GM21367 (cell line): ENCODE measurements at regions not wholly inside any gene's neighbourhood (a gene's known extent, or its start where the extent isn't known, plus 50 kb on each side); places are given as distances from the start of the nearest gene placed in this dataset.

Experiments
- ATAC-seq: cut with Tn5 transposase; IDR thresholded peaks from one replicate; pipeline ENCODE4 v1.9.1; 2021; ENCODE audit not compliant: unreplicated experiment

DNA sequence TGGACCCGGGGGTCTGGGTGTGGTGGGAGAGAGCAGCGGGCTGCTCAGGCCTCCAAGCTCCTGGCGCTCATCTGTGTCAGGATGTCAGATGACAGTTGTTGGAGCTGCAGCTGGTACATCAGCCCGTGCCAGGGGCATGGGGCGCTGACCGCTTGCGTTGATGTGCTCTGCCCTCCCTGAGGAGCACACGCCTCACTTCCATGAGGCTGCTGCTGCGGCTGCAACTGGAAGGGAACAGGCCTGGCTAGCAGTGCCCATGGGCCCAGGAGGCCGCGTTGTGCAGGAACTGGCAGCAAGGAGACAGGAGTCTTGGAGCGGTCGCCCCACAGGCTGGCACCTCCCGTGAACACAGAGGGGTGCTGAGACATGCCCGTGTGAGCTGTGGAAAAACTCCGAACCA lies 361.3 kb upstream of the MKI67 start:
- no peak for ATAC-seq

DNA sequence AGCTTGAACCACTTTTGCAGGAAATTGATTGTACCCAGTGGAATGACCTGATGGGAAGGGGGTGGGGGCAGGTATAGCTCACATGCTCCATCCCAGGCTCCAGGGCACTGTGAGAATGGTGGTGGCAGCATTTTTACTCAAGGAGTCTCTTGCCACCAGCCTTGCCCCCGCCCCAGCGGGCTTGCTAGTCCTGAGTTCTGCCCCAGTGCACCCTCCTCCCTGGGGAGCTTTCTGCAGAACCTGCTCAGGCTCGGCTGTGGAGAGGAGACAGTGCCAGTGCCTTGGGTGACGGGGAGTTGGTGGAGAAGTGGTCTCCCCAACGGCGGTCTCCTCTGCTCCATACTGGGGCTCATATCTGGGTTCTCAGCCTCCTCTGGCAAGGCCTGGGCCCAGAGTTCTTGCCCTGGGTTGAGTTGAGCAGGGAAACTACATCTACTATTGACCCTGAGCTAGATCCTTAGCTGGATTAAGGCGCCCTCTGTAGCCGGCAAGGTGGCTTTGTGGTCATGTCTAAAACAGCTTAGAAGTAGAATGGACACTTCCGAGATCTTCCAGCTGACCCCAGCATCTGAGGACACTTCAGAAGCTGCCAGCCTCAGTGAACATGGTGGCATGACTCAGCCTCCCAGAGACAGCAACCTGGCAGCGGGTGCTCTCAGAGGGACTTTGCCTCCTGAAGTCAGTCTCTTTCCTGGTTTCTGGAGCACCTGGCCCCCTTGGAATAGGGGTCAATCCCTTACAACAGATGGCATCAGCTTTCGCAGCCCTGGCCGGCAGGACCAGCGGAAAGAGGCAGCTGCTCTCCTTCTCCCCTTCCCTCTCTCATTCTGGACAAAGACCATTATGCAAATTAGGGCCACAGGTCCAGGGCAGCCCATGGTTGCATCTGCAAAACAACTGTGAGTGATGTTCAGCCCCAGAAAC lies 363.4 kb upstream of the MKI67 start:
- ATAC-seq: no peak

DNA sequence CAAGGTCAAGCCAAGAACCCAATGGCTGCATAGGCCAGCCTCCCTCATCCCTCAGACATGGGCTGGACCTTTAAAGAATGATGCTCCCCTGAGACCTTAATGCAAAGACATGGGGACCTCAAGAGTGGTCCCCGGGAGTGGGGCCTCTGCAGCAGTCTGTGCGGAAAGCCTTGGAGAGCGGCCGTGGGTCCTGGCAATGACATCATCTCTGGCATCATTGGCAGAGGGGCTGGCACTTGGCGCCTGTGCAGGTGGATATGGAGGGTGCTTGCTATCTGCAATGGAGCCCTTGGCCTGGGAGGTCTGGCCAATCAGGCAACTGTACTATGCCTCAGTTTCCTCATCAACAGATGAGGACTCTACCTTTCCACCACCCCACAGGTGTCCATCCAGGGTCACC lies 365.5 kb upstream of the MKI67 start:
- no peak for ATAC-seq

DNA sequence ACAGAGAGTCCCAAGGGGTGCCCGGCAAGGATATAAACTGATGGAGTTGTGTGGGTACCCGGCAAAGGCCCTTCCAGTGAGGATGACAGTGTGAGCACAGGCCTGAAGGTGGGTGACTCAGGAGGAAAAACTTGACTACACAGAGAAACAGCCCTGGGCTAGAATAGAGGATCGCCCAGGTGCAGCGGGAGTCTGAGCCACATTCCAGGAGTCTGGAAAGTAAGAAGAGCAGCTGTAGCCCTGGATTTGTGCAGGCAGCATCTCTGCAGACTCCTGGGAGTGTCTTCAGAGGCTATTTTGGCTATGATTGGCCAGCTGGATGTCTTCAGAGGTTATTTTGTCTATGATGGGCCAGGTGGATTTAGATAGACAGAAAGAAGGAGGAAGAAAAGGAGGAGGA lies 367.6 kb upstream of the MKI67 start:
- ATAC-seq: no peak

DNA sequence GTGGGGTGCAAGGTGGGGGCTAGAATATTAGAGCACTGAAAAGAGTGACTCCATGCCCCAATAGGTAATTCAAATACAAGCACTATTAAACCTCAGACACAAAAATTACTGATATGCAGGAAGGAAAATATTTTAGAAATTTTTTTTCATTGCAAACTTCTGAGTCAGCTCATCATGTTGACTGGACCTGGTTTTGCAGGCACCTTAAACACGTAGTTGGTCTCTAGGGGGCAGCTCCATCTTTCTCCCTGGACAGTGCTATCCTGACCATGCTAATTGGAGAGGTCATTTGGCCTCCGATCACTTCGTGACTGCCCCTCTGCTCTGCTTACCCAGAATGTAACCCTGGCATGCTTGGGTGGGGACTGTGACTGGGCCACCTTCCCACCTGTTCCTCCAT lies 368.4 kb upstream of the MKI67 start:
- ATAC-seq: no peak

DNA sequence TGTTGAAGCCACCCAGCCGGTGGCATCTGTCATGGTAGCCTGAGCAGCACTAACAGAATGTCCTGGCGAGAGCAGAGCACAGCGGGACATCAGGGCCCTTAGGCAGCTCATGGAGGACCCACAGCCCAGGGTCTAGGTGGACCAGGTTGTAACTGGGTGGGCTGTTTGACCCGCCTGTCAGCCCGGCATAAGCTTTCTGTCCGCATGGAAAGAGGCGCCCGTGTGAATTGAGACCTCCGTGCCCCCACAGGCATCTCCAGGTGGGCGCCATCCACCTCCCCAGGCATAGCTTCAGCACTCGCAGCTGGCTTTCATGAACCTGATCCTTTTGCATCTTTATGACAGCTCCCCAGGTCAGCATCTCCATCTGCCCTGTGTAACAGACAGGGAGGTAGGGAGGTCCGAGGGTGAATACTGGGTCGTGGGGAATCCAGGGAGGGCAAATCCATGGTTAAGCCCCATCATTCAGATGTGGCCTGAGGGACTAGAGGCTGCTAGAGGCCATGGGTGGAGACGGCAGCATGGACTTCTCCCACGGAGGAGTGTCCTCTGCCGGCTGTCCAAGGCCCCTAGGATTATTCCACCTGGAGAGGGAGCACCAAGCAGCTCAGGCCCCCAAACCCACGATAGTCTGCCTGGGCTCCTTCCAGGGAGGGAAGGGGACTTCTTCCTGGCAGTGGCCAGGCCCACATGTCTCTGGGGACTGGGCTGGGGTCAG lies 371.6 kb upstream of the MKI67 start:
- no peak for ATAC-seq

DNA sequence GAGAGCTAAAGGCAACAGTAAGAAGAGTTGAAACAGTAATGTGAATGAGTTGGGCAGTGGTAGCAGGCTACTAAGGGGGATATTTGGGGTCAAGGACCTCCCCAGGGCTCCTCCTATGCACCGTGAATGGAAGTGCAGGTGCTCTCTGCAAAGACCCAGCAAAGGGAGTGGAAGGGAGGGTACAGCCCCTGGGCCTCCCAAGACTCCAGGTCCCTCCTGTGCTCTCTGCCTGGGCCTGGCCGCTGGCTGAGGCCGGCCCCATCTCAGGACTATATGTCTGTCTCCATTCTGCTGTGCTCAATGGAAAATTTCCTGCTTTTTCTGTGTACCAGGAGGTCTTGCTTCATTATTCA lies 372.1 kb upstream of the MKI67 start:
- ATAC-seq: no peak

DNA sequence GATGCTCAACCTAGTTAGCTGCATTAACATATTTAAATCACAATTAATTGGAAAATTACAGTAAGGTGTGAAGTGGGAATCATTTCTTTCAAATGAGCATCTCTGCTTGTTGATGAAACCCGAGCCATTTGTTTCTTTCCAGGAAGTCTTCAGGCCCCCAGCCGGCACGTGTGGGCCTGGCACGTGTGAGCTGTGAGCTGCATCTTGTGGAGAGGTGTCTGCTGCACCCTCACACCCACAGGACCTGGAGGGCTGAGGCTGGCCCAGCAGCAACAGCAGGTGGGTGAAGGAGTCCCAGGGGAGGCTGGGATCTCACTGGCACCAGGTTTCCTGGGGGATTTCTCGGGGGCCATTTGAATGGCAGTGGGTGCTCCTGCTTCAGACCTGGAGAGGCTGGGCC lies 372.5 kb upstream of the MKI67 start:
- no peak for ATAC-seq

DNA sequence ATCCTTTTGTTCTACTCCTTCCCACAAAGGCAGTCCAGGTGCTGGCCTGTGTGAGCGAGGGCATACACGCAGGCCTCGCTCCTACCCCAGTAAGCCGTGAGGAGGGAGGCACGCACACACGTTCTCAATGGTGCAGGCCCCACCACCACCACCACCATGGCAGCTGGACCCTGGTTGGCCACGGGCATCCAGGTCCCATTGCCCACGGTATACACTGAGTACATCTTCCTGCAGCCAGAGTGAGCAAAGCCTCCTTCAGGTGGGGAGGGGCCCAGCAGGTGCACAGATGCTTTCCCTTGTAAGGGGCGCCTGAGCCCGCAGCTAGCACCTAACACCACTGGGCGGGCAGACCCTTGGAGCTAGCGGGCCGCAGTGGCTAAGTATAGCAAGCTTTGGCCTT lies 373.3 kb upstream of the MKI67 start:
- ATAC-seq: no peak

DNA sequence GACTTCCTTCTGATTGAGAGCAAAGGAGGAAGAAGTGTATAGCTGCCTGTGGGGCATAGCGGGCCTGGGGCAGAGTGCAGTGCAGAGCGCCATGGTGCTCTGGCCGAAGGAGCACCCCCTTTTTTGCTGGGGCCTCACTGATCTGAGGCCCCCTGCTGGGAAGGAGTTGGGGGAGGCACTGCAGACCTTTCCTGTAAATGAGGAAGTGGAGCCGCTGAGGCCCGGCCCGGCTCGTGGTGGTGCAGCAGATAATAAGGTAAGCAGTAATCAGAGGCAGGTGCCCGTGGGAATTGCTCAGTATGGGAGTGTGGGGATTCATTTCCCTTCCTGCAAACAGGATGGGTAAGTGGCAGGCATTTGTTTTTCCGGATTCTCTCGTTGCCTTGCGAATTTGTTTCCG lies 373.7 kb upstream of the MKI67 start:
- no peak for ATAC-seq

DNA sequence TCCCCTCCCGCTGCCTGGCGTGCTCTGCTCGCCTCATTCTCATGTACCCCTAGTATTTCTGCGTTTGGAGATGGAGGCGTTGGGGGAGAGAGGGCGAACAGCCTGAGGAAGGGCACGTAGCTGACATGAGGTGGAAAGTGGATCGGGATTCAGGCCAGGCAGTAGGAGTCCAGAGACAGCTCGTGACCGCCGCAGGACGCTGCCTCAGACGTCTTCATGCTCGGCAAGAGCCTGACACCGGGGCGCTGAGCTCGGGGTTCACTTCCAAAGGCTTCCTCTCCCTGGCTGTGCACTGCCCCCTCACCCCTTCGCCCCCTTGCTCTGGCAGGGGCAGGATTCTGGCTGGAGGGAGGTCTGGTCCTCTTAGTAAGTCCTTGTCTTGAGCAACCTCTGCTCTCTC lies 374.4 kb upstream of the MKI67 start:
- ATAC-seq: no peak

DNA sequence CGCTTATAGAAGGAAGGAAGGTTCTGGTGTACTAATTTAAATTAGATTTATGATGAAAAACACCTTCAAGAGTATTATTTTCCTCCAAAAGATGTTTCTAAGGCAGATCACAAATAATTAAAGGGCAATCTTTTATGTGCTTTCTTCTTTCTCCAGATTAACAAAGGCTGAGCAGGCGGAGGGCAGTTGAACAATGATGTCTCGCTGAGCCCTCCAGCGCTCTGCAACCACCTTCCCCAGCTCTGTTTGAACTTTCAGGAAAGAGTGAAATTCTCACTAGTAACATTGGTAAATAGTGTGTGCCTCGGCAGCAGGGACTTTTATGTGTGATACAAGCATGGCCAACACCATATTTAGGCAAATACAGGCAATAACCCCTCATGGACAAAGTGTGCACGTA lies 379.1 kb upstream of the MKI67 start:
- ATAC-seq: no peak

DNA sequence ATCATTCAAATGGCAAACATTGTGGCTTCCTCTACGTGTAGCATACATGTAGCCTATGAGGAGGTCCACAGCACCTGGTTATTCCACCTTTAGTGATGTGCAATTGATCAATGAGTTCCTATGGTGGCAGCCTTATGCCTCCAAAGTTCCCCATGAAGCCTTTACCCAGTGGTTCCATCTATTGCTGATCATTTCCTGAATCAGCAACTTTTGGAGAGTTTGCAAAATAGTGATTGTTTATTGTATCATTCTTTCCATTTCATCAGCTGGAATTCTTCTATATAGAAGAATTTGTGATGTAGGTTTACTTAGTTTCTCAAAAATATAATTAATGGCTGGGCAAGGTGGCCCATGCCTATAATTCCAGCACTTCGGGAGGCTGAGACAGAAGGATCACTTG lies 380.2 kb upstream of the MKI67 start:
- no peak for ATAC-seq

DNA sequence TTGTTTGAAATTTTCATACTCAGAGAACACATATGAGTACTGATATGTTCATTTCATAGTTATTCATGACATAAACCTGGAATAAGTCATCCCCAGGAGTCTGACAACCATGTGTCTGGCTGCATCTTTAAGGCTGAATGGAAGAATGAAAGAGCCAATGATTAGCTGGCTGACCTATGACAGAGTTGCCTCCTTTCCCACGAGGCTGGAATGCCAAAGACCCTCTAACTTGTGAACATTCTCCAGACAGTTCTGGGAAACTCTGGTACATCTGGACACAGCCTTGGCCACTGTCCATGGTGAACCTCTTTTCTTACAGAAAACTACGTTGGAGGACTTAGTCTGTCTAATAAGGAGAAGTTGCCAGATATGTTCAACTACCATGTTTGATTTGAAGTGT lies 380.8 kb upstream of the MKI67 start:
- ATAC-seq: no peak

DNA sequence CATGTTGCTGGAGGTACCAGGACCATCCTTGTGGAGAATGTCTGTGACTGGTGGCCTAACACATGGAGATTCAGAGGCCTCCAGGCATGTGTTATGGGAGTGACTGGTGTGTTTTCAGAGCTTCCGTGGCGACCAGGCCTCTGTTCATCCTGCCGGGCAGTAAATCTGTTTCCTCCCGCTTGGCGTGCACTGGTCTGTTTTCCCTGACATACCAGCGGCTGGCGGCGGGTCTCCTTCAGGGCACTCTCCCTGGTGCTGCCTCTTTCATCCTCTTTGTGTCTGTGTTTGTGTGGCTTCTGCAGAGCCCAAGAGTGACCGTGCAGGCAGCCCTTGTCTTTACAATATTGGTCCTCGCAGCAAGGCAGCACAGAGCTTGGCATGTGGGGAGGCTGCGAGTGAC lies 385.1 kb upstream of the MKI67 start:
- no peak for ATAC-seq

DNA sequence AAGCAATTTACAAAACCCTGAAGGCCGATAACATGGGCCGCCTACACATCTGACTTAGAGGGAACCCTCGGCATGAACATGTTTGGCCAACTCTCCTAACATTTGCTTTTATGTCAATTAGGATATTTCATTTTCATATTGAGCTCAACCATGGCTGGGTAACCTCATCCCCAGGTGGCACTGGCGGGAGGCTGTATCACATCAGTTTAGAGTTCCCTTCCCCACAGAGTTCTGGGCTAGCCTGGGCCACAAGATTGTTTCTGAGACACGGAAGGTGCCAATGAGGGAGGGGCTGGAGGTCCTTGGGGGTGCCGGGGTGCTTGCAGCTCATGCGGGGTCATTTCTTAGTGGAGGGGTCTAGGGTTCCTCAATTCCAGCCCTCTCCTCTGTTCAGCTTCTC lies 386.5 kb upstream of the MKI67 start:
- ATAC-seq: no peak

DNA sequence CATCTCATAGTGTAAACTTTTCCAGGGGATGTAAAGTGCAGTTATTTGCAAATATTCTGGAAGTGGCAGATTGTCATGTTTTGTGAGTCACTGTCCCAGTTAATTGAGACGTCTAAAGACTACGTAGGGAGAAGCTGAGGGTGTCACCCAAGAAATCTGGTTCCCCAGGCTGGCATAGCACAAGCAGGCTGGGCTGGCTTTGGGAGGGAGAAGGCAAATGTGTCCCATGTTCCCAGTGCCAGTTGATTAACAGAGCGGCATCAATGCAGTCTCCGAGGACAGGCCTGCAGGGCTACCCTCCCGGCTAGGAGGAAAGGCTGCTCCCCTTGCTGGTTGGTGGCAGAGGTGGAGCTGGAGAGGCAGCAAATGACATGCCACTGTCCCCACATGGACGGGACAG lies 388.3 kb upstream of the MKI67 start:
- no peak for ATAC-seq

DNA sequence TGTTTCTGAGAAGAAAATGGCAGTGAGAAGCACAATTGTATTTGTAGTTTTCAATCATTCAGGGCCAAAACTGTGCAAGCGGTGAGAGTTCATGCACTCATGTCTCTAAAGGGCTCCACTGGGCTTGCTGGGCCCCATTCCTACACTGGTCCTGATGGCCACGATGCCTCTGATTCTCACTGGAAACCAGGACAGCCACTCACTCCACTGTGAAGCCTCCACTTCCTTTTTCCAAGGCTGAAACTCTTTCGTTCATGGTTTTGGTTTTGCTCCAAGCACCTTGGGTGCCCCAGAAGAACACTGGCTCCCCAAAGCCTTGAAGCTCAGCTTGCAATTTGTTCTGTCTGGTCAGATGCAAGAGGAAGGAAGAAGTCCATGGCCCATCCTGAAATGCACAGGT lies 390.0 kb upstream of the MKI67 start:
- no peak for ATAC-seq

DNA sequence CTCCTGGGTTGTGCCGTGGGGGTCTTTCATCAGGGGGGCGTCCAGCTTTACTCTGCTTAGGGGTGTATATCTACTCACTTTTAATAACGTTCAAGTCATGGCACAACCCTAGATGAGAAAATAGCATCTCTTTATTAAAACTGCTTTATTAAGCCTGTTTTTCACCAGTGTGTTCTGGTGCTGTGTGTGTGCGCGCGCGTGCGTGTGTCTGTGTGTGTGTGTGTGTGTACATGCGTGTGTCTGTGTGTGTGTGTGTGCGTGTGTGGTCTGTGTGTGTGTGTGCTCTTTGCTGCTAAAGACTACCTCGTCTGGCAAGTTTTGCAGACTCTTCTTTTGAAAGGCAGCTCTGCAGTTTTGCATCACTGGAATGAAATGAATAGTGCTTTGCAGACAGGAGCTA lies 390.9 kb upstream of the MKI67 start:
- ATAC-seq: no peak

DNA sequence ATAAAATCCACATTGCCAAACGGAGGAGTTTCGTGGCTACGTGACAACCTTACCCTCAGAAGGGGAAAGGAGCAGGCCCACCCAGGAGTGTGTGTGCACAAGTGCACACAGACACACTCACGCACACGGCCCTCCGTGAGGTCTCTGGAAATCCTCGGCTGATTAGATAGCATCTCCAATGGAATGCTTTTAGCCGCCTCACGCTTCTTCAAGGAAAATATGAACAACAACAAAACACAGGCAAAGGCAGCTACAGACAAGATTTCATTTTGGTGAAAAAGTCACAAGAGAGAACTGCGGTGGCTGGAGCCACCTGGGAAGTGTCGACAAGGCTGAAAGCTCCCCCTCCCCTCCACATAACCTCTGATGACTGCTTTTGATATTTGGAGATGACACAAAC lies 391.8 kb upstream of the MKI67 start:
- ATAC-seq: no peak

DNA sequence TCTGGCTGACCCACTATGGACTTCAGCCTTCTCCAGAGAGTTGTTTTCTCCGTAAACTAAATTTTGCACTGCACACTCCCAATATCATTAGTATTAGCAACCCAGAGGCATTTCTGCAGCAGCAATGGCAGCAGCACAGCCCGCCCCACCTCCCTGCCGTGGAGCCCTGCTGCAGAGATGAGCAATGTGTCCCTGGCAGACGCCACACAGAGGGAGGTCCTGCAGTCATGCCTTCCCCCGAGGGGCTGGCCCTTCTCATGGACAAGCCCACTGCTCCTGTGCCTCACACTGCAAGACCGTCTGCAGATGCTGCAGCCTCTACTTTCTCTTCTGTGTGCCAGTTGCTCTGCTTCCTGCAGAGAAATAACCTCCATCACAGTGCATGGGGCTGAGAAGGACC lies 393.4 kb upstream of the MKI67 start:
- ATAC-seq: no peak

DNA sequence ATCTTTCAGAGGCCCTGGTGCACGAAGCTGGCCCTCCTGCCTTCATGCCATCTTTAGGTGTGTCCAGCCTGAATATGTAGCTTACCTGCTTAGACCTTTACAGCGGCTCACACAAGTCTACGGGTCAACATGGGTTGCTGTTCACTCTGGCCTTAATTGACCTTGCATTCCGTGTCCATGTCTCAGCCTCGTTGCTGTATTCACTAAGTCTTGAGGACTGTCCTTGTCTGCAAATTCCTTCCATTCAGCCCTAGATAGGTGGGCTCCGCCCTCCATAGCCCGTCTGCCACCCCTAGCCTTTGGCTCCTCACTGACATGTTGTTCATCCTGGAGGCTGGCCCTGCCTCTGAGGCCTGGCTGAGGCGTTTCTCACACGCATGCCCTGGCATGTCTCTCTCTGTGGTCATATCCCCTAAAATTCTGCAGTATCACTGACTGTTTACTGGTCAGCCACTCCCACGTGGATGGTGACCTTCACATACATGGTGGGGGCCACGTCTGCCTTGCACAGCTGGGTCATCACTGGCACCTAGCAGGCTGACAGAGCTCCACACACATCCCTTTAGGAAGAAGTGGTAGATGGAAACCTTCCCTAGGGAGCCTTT lies 394.1 kb upstream of the MKI67 start:
- ATAC-seq: no peak
